Muscle of leg (tissue), 3 donors: ENCODE measurements at regions not wholly inside any gene's neighbourhood (a gene's known extent, or its start where the extent isn't known, plus 50 kb on each side); places are given as distances from the start of the nearest gene placed in this dataset.

ENCODE experiments used
- DNase-seq: peaks from one replicate; pipeline ENCODE4 v3.0.0; 2013
- H3K27ac ChIP-seq: one replicate; pipeline ENCODE4 v1.5.1; 2013; ENCODE audit warnings: mild to moderate bottlenecking, low read length, control low read depth
- H3K27me3 ChIP-seq: one replicate; pipeline ENCODE4 v1.6.1; 2013; ENCODE audit warnings: low read length; ENCODE audit not compliant: control insufficient read depth, insufficient read depth
- H3K36me3 ChIP-seq: one replicate; pipeline ENCODE4 v1.6.1; 2013; ENCODE audit warnings: low read length; ENCODE audit not compliant: control insufficient read depth, insufficient read depth
- H3K4me1 ChIP-seq: one replicate; pipeline ENCODE4 v1.6.1; 2013; ENCODE audit warnings: low read length; ENCODE audit not compliant: control insufficient read depth, insufficient read depth
- H3K4me3 ChIP-seq: one replicate; pipeline ENCODE4 v1.5.1; 2013; ENCODE audit warnings: low read length, control low read depth
- H3K9me3 ChIP-seq: replicated peaks from 2 replicates; pipeline ENCODE4 v1.6.1; 2013; ENCODE audit warnings: low read depth, low read length; ENCODE audit not compliant: control insufficient read depth
- WGBS: methylation state at CpG from one replicate; pipeline ENCODE4 v1.1.5; 2013; ENCODE audit warnings: missing lambda C conversion rate; ENCODE audit not compliant: insufficient coverage; 5-methylcytosine and 5-hydroxymethylcytosine counted together

- DNase-seq = no peak
- H3K9me3 ChIP-seq = peaks cover 2% of the 10 kb centered on the region
- no peaks in the 10 kb centered on the region for H3K36me3 ChIP-seq
- no CpG with 5 or more reads among the region's 1 CpG for WGBS
- no peak overlapping the region for H3K4me3 ChIP-seq
- no peaks in the 10 kb centered on the region for H3K27me3 ChIP-seq
- no peak overlapping the region for H3K27ac ChIP-seq
- H3K4me1 ChIP-seq = no peaks in the 10 kb centered on the region
These were observed 171.7 kb upstream of the FLRT2 start for GRCh38 chr14:85358136-85358785.

GRCh38 chr14:85359505-85359904 lies 170.4 kb upstream of the FLRT2 start:
- Histone ChIP-seq H3K9me3 (no peaks in the 10 kb centered on the region), H3K4me3 (no peak overlapping the region), H3K27ac (no peak overlapping the region), H3K4me1 (no peaks in the 10 kb centered on the region), H3K36me3 (no peaks in the 10 kb centered on the region), H3K27me3 (no peaks in the 10 kb centered on the region)
- DNase-seq = no peak

GRCh38 chr14:85363358-85363757 lies 166.6 kb upstream of the FLRT2 start:
- no peak overlapping the region for H3K27ac ChIP-seq
- no peaks in the 10 kb centered on the region for H3K9me3 ChIP-seq
- no peak for DNase-seq
- H3K4me3 ChIP-seq = no peak overlapping the region
- no peaks in the 10 kb centered on the region for H3K27me3 ChIP-seq
- H3K4me1 ChIP-seq = no peaks in the 10 kb centered on the region
- 51% methylated on average over 2 of the region's 2 CpGs for WGBS
- no peaks in the 10 kb centered on the region for H3K36me3 ChIP-seq

GRCh38 chr14:85366226-85366625 lies 163.7 kb upstream of the FLRT2 start:
- H3K4me3 ChIP-seq = no peak overlapping the region
- H3K36me3 ChIP-seq = no peaks in the 10 kb centered on the region
- H3K27me3 ChIP-seq = no peaks in the 10 kb centered on the region
- H3K27ac ChIP-seq = no peak overlapping the region
- WGBS = 80% methylated on average over 1 of the region's 4 CpGs
- DNase-seq = no peak
- H3K9me3 ChIP-seq = no peaks in the 10 kb centered on the region
- no peaks in the 10 kb centered on the region for H3K4me1 ChIP-seq

GRCh38 chr14:85380881-85381280 lies 149.1 kb upstream of the FLRT2 start:
- no CpG with 5 or more reads among the region's 8 CpGs for WGBS
- peak overlapping the region; percentile 49 for H3K27ac ChIP-seq
- DNase-seq = peak; percentile 75

GRCh38 chr14:85382341-85382740 lies 147.6 kb upstream of the FLRT2 start:
- Histone ChIP-seq H3K27ac (no peak overlapping the region), H3K4me3 (no peak overlapping the region), H3K9me3 (no peaks in the 10 kb centered on the region), H3K27me3 (no peaks in the 10 kb centered on the region), H3K36me3 (no peaks in the 10 kb centered on the region), H3K4me1 (peaks cover 2% of the 10 kb centered on the region)
- no CpG with 5 or more reads among the region's 1 CpG for WGBS
- no peak for DNase-seq

More at GRCh38 chr14:85380881-85381280, 149.1 kb upstream of the FLRT2 start:
- Histone ChIP-seq H3K36me3 (no peaks in the 10 kb centered on the region), H3K4me1 (peaks cover 2% of the 10 kb centered on the region), H3K27me3 (no peaks in the 10 kb centered on the region), H3K9me3 (no peaks in the 10 kb centered on the region), H3K4me3 (no peak overlapping the region)

- WGBS = 60% methylated on average over 1 of the region's 3 CpGs
- no peak for DNase-seq
- no peaks in the 10 kb centered on the region for H3K27me3 ChIP-seq
- H3K4me1 ChIP-seq = no peaks in the 10 kb centered on the region
- H3K36me3 ChIP-seq = no peaks in the 10 kb centered on the region
- no peaks in the 10 kb centered on the region for H3K9me3 ChIP-seq
- H3K4me3 ChIP-seq = no peak overlapping the region
- H3K27ac ChIP-seq = no peak overlapping the region
These were observed 142.8 kb upstream of the FLRT2 start for GRCh38 chr14:85387181-85387580.

GRCh38 chr14:85390236-85390635 lies 139.7 kb upstream of the FLRT2 start:
- Histone ChIP-seq H3K27me3 (no peaks in the 10 kb centered on the region), H3K4me3 (no peak overlapping the region), H3K4me1 (no peaks in the 10 kb centered on the region), H3K9me3 (no peaks in the 10 kb centered on the region), H3K36me3 (no peaks in the 10 kb centered on the region), H3K27ac (no peak overlapping the region)
- DNase-seq = no peak
- no CpG with 5 or more reads among the region's 5 CpGs for WGBS

GRCh38 chr14:85391455-85391854 lies 138.5 kb upstream of the FLRT2 start:
- Histone ChIP-seq H3K9me3 (no peaks in the 10 kb centered on the region), H3K27me3 (no peaks in the 10 kb centered on the region), H3K27ac (no peak overlapping the region), H3K36me3 (no peaks in the 10 kb centered on the region), H3K4me3 (no peak overlapping the region), H3K4me1 (no peaks in the 10 kb centered on the region)
- 45% methylated on average over 2 of the region's 3 CpGs for WGBS
- no peak for DNase-seq

- no peaks in the 10 kb centered on the region for H3K36me3 ChIP-seq
- H3K9me3 ChIP-seq = no peaks in the 10 kb centered on the region
- H3K4me1 ChIP-seq = peaks cover 2% of the 10 kb centered on the region
- no peak overlapping the region for H3K4me3 ChIP-seq
- H3K27me3 ChIP-seq = no peaks in the 10 kb centered on the region
- WGBS = no CpG with 5 or more reads among the region's 3 CpGs
- DNase-seq = no peak
- no peak overlapping the region for H3K27ac ChIP-seq
These were observed 138.1 kb upstream of the FLRT2 start for GRCh38 chr14:85391892-85392291.

- no peak for DNase-seq
These were observed 130.8 kb upstream of the FLRT2 start for GRCh38 chr14:85399186-85399585.

More at GRCh38 chr14:85399186-85399585, 130.8 kb upstream of the FLRT2 start:
- WGBS = 80% methylated on average over 1 of the region's 2 CpGs
- Histone ChIP-seq H3K36me3 (no peaks in the 10 kb centered on the region), H3K27me3 (no peaks in the 10 kb centered on the region), H3K4me3 (no peak overlapping the region), H3K27ac (peak overlapping the region; percentile 72), H3K9me3 (no peaks in the 10 kb centered on the region), H3K4me1 (peaks cover 13% of the 10 kb centered on the region)
